Uterus (tissue), 2 donors: ENCODE measurements at regions not wholly inside any gene's neighbourhood (a gene's known extent, or its start where the extent isn't known, plus 50 kb on each side); places are given as distances from the start of the nearest gene placed in this dataset.

Source experiments
- POLR2A ChIP-seq, 2 donors: fragments of 450-650 bp; IDR thresholded peaks; one replicate each; pipeline ENCODE4 v1.6.1; 2016; ENCODE audit warnings: antibody characterized with exemption in 2 of 2, mild to moderate bottlenecking in 1 of 2, moderate library complexity in 1 of 2
- TF ChIP-seq, protein P1 (sequence below), 4 experiments: fragments of 200-600 bp in 2 of 4; fragments of 450-650 bp in 2 of 4; sonication (generic) in 2 of 4; IDR thresholded peaks; one replicate each; pipeline ENCODE4 v1.5.1; 2016 to 2019; ENCODE audit warnings: antibody characterized with exemption in 4 of 4, mild to moderate bottlenecking in 2 of 4, moderate library complexity in 1 of 4

DNA sequence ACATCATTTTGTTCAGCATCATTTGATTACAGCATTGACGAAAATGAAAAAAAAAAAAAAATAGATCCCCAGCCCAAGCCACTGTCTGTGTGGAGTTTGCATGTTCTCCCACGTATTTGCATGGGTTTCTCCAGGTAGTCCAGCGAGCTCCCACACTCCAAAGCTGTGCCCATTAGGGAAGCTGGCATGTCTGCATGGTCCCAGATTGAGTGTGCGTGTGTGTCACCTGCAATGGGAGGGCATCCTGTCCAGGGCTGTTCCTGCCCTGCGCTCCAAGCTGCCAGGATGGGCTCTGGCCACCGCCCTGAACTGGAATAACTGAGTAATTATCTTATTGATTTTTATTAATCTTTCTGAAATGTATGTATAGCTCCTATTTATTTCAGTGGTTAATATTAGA, 88.6 kb downstream of the KLF12 start:
- TF ChIP-seq, protein P1, sequence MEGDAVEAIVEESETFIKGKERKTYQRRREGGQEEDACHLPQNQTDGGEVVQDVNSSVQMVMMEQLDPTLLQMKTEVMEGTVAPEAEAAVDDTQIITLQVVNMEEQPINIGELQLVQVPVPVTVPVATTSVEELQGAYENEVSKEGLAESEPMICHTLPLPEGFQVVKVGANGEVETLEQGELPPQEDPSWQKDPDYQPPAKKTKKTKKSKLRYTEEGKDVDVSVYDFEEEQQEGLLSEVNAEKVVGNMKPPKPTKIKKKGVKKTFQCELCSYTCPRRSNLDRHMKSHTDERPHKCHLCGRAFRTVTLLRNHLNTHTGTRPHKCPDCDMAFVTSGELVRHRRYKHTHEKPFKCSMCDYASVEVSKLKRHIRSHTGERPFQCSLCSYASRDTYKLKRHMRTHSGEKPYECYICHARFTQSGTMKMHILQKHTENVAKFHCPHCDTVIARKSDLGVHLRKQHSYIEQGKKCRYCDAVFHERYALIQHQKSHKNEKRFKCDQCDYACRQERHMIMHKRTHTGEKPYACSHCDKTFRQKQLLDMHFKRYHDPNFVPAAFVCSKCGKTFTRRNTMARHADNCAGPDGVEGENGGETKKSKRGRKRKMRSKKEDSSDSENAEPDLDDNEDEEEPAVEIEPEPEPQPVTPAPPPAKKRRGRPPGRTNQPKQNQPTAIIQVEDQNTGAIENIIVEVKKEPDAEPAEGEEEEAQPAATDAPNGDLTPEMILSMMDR (IDR thresholded peaks at IDR 0.05) = no peak
- TF ChIP-seq POLR2A (IDR thresholded peaks at IDR 0.05) = no peak
